Colonic mucosa (tissue), 4 donors: ENCODE measurements at regions not wholly inside any gene's neighbourhood (a gene's known extent, or its start where the extent isn't known, plus 50 kb on each side); places are given as distances from the start of the nearest gene placed in this dataset.

Experiments
- DNase-seq: peaks from one replicate; pipeline ENCODE4 v3.0.0-alpha.2; 2020
- H3K27ac ChIP-seq: fragments of 200-600 bp; one replicate; pipeline ENCODE4 v1.8.0; 2021
- H3K27me3 ChIP-seq: fragments of 200-600 bp; one replicate; pipeline ENCODE4 v1.8.0; 2021
- H3K36me3 ChIP-seq: fragments of 200-600 bp; one replicate; pipeline ENCODE4 v1.8.0; 2021
- H3K4me1 ChIP-seq: fragments of 200-600 bp; one replicate; pipeline ENCODE4 v1.8.0; 2021; ENCODE audit warnings: mild to moderate bottlenecking
- H3K4me3 ChIP-seq: fragments of 200-600 bp; one replicate; pipeline ENCODE4 v1.8.0; 2021
- H3K9ac ChIP-seq, 2 donors: one replicate each; pipeline ENCODE4 v1.7.0; 2013; ENCODE audit warnings: control low read depth in 2 of 2, low read depth in 2 of 2, low read length in 2 of 2
- H3K9me3 ChIP-seq: fragments of 200-600 bp; one replicate; pipeline ENCODE4 v1.8.0; 2021
- intact Hi-C: fragments of 100-400 bp; cut with DNase I; formaldehyde crosslinking; loops from one replicate; pipeline ENCODE4 v1.14.1; 2022
- TF ChIP-seq, protein P1 (sequence below): fragments of 200-600 bp; IDR thresholded peaks from one replicate; pipeline ENCODE4 v1.8.0; 2022; ENCODE audit warnings: antibody characterized with exemption, mild to moderate bottlenecking
- donor health status: healthy.
- donor health status: DM: no; HTN: no; CAD: no.
- donor health status: DM: no; HTN: no; CAD: no.

DNA sequence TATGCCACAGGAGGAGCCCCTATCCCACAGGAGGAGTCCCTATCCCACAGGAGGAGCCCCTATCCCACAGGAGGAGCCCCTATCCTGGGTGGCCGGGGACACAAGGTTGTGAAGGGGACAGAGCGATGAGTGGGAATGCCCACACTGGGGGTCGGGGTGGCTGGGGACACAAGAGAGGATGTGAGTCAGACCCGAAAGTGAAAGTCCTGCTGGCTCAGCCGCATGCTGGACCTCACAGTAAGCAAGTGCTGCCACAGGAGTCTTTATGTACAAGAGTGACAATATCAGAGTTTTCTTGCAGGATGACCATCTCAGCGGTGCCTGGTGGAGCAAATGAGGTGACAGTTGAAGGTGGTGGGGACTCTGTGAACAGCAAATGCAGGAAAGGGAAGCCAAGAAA lies 93.7 kb downstream of the PSMB1 start:
- Histone ChIP-seq H3K9me3 (no peaks in the 10 kb centered on the region), H3K36me3 (no peaks in the 10 kb centered on the region), H3K9ac (no peak overlapping the region), H3K27me3 (no peaks in the 10 kb centered on the region), H3K27ac (no peak overlapping the region), H3K4me1 (no peaks in the 10 kb centered on the region), H3K4me3 (no peak overlapping the region)
- intact Hi-C loops = no loop called here
- TF ChIP-seq, protein P1, sequence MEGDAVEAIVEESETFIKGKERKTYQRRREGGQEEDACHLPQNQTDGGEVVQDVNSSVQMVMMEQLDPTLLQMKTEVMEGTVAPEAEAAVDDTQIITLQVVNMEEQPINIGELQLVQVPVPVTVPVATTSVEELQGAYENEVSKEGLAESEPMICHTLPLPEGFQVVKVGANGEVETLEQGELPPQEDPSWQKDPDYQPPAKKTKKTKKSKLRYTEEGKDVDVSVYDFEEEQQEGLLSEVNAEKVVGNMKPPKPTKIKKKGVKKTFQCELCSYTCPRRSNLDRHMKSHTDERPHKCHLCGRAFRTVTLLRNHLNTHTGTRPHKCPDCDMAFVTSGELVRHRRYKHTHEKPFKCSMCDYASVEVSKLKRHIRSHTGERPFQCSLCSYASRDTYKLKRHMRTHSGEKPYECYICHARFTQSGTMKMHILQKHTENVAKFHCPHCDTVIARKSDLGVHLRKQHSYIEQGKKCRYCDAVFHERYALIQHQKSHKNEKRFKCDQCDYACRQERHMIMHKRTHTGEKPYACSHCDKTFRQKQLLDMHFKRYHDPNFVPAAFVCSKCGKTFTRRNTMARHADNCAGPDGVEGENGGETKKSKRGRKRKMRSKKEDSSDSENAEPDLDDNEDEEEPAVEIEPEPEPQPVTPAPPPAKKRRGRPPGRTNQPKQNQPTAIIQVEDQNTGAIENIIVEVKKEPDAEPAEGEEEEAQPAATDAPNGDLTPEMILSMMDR = no peak
- DNase-seq = no peak

GRCh38 chr6:170456886-170457698 lies 96.0 kb downstream of the PSMB1 start:
- H3K27me3 ChIP-seq = no peaks in the 10 kb centered on the region
- no peaks in the 10 kb centered on the region for H3K4me1 ChIP-seq
- H3K36me3 ChIP-seq = no peaks in the 10 kb centered on the region
- no peak overlapping the region for H3K9ac ChIP-seq
- H3K4me3 ChIP-seq = no peak overlapping the region
- no peaks in the 10 kb centered on the region for H3K9me3 ChIP-seq
- DNase-seq = no peak
- TF ChIP-seq, protein P1 = no peak
- no peak overlapping the region for H3K27ac ChIP-seq
- intact Hi-C loops = no loop called here
